H9 (cell line): ENCODE measurements at regions not wholly inside any gene's neighbourhood (a gene's known extent, or its start where the extent isn't known, plus 50 kb on each side); places are given as distances from the start of the nearest gene placed in this dataset.

ENCODE experiments used
- DNase-seq: peaks from one replicate; pipeline ENCODE4 v3.0.0-alpha.2; 2017
- H2AFZ ChIP-seq: one replicate; pipeline ENCODE4 v1.6.1; 2013; ENCODE audit warnings: mild to moderate bottlenecking, low read length, control low read depth, moderate library complexity
- H2AK5ac ChIP-seq: 2 replicates; pipeline ENCODE4 v1.6.1; 2013; ENCODE audit warnings: low read length, control low read depth, mixed read lengths; ENCODE audit not compliant: insufficient read length
- H2BK120ac ChIP-seq: one replicate; pipeline ENCODE4 v1.6.1; 2013; ENCODE audit warnings: low read depth, mild to moderate bottlenecking, low read length, control low read depth, inconsistent platforms; ENCODE audit not compliant: poor library complexity, severe bottlenecking
- H2BK12ac ChIP-seq: 2 replicates; pipeline ENCODE4 v1.6.1; 2013; ENCODE audit warnings: low read length, control low read depth, mixed read lengths, low read depth; ENCODE audit not compliant: insufficient read length
- H2BK15ac ChIP-seq: 2 replicates; pipeline ENCODE4 v1.6.1; 2013; ENCODE audit warnings: low read depth, low read length, control low read depth
- H2BK20ac ChIP-seq: one replicate; pipeline ENCODE4 v1.6.1; 2013; ENCODE audit warnings: low read depth, mild to moderate bottlenecking, low read length, control low read depth, inconsistent platforms; ENCODE audit not compliant: poor library complexity, severe bottlenecking
- H2BK5ac ChIP-seq: 2 replicates; pipeline ENCODE4 v1.6.1; 2013; ENCODE audit warnings: low read length, control low read depth, mixed read lengths; ENCODE audit not compliant: insufficient read length
- H3K14ac ChIP-seq: 2 replicates; pipeline ENCODE4 v1.6.1; 2013; ENCODE audit warnings: low read length, control low read depth; ENCODE audit not compliant: insufficient read depth
- H3K18ac ChIP-seq: 2 replicates; pipeline ENCODE4 v1.6.1; 2013; ENCODE audit warnings: low read depth, mild to moderate bottlenecking, mixed read lengths, low read length, control low read depth; ENCODE audit not compliant: insufficient read length
- H3K23ac ChIP-seq: 2 replicates; pipeline ENCODE4 v1.6.1; 2013; ENCODE audit warnings: low read length, control low read depth, mixed read lengths, low read depth; ENCODE audit not compliant: insufficient read length
- H3K23me2 ChIP-seq: 2 replicates; pipeline ENCODE4 v1.6.1; 2013; ENCODE audit warnings: low read depth, mild to moderate bottlenecking, mixed read lengths, low read length, control low read depth; ENCODE audit not compliant: insufficient read length, poor library complexity, severe bottlenecking
- H3K27ac ChIP-seq: 2 replicates; pipeline ENCODE4 v1.5.1; 2013; ENCODE audit warnings: low read length, control low read depth, mixed read lengths, low read depth; ENCODE audit not compliant: insufficient read length
- H3K27me3 ChIP-seq: 2 replicates; pipeline ENCODE4 v1.6.1; 2013; ENCODE audit warnings: low read length, control low read depth, inconsistent platforms; ENCODE audit not compliant: insufficient read depth
- H3K4ac ChIP-seq: 2 replicates; pipeline ENCODE4 v1.6.1; 2013; ENCODE audit warnings: low read depth, mild to moderate bottlenecking, control low read depth, inconsistent platforms, low read length, moderate library complexity
- H3K4me1 ChIP-seq: 2 replicates; pipeline ENCODE4 v1.6.1; 2013; ENCODE audit warnings: low read length, control low read depth, inconsistent platforms; ENCODE audit not compliant: insufficient read depth
- H3K4me2 ChIP-seq: 2 replicates; pipeline ENCODE4 v1.6.1; 2013; ENCODE audit warnings: low read length, control low read depth, mixed read lengths; ENCODE audit not compliant: insufficient read length, insufficient read depth
- H3K56ac ChIP-seq: 2 replicates; pipeline ENCODE4 v1.6.1; 2013; ENCODE audit warnings: low read depth, mild to moderate bottlenecking, mixed read lengths, low read length, control low read depth; ENCODE audit not compliant: insufficient read length
- H3K79me1 ChIP-seq: 2 replicates; pipeline ENCODE4 v1.6.1; 2013; ENCODE audit warnings: low read depth, mild to moderate bottlenecking, moderate library complexity, low read length, control low read depth, inconsistent platforms; ENCODE audit not compliant: insufficient read depth, poor library complexity, severe bottlenecking
- H3K79me2 ChIP-seq: 2 replicates; pipeline ENCODE4 v1.6.1; 2013; ENCODE audit warnings: low read length, control low read depth, inconsistent platforms; ENCODE audit not compliant: insufficient read depth
- H3K9ac ChIP-seq: 2 replicates; pipeline ENCODE4 v1.6.1; 2013; ENCODE audit warnings: low read length, control low read depth, mixed read lengths; ENCODE audit not compliant: insufficient read length; ENCODE audit errors: extremely low read depth
- H3K9me3 ChIP-seq: one replicate; pipeline ENCODE4 v1.6.1; 2013; ENCODE audit warnings: low read depth, low read length, inconsistent platforms; ENCODE audit not compliant: control insufficient read depth
- H3T11ph ChIP-seq: one replicate; pipeline ENCODE4 v1.6.1; 2013; ENCODE audit warnings: mild to moderate bottlenecking, low read length, control low read depth, inconsistent platforms
- H4K20me1 ChIP-seq: one replicate; pipeline ENCODE4 v1.6.1; 2013; ENCODE audit not compliant: control insufficient read depth, insufficient read length, insufficient read depth
- H4K5ac ChIP-seq: 2 replicates; pipeline ENCODE4 v1.6.1; 2013; ENCODE audit warnings: low read depth, mild to moderate bottlenecking, mixed read lengths, low read length, control low read depth; ENCODE audit not compliant: insufficient read length
- H4K8ac ChIP-seq: replicated peaks from 2 replicates; pipeline ENCODE4 v1.6.1; 2013; ENCODE audit warnings: low read length, control low read depth, mixed read lengths, low read depth; ENCODE audit not compliant: insufficient read length
- H4K91ac ChIP-seq: 2 replicates; pipeline ENCODE4 v1.6.1; 2013; ENCODE audit warnings: low read depth, mild to moderate bottlenecking, moderate library complexity, mixed read lengths, low read length, control low read depth; ENCODE audit not compliant: insufficient read length
- H3K27ac Mint-ChIP-seq, 3 experiments: 2 replicates in 2 of 3; 3 replicates in 1 of 3; pipeline ENCODE4 v1.8.0; 2020 to 2021; ENCODE audit warnings: mixed read lengths in 3 of 3, mild to moderate bottlenecking in 1 of 3, moderate library complexity in 1 of 3
- H3K27me3 Mint-ChIP-seq: 2 replicates; pipeline ENCODE4 v1.8.0; 2021; ENCODE audit warnings: low read depth, mild to moderate bottlenecking, moderate library complexity, mixed read lengths
- H3K36me3 Mint-ChIP-seq, 3 experiments: 2 replicates in 2 of 3; 3 replicates in 1 of 3; pipeline ENCODE4 v1.8.0; 2020 to 2021; ENCODE audit warnings: low read depth in 3 of 3, mixed read lengths in 3 of 3; ENCODE audit not compliant: insufficient read depth in 1 of 3
- H3K4me1 Mint-ChIP-seq, 2 experiments: 2 replicates each; pipeline ENCODE4 v1.8.0; 2020; ENCODE audit warnings: mixed read lengths in 2 of 2
- H3K4me3 Mint-ChIP-seq, 2 experiments: 2 replicates in 1 of 2; 3 replicates in 1 of 2; pipeline ENCODE4 v1.8.0; 2020 to 2021; ENCODE audit warnings: mild to moderate bottlenecking in 2 of 2, mixed read lengths in 2 of 2, moderate library complexity in 1 of 2
- H3K9me3 Mint-ChIP-seq, 2 experiments: 2 replicates in 1 of 2; 3 replicates in 1 of 2; pipeline ENCODE4 v1.8.0; 2020; ENCODE audit warnings: mild to moderate bottlenecking in 2 of 2, mixed read lengths in 2 of 2, moderate library complexity in 1 of 2
- CTCF ChIP-seq: fragments of 200-600 bp; sonication (generic); conservative IDR thresholded peaks from 3 replicates; pipeline ENCODE4 v1.8.0; 2021; ENCODE audit warnings: antibody characterized with exemption, mild to moderate bottlenecking
- WGBS: extraction: QIAGEN DNeasy Blood & Tissue Kit; methylation state at CpG from one replicate; pipeline ENCODE4 v1.1.7; 2013; ENCODE audit warnings: missing lambda C conversion rate, low lambda C conversion rate, mixed read lengths; ENCODE audit not compliant: insufficient read length; ENCODE audit errors: extremely low coverage; 5-methylcytosine and 5-hydroxymethylcytosine counted together

GRCh38 chr2:152861349-152861942 lies 143.0 kb downstream of the ARL6IP6 start:
- Histone ChIP-seq H4K91ac (no peak overlapping the region), H3K4me2 (no peak overlapping the region), H3K18ac (no peak overlapping the region), H3K9me3 (peaks cover 9% of the 10 kb centered on the region), H2BK12ac (no peak overlapping the region), H4K8ac (no peak overlapping the region), H4K5ac (no peak overlapping the region), H3K4ac (no peak overlapping the region), H2BK15ac (no peak overlapping the region), H4K20me1 (no peaks in the 10 kb centered on the region), H3K23me2 (no peaks in the 10 kb centered on the region), H3K79me1 (no peaks in the 10 kb centered on the region), H3K27ac (no peak overlapping the region), H3T11ph (no peak overlapping the region), H2AFZ (no peak overlapping the region), H3K14ac (no peak overlapping the region), H2BK5ac (no peak overlapping the region), H3K9ac (no peak overlapping the region), H3K56ac (no peak overlapping the region), H3K27me3 (no peaks in the 10 kb centered on the region), H2BK120ac (no peak overlapping the region), H2BK20ac (no peak overlapping the region), H3K79me2 (no peaks in the 10 kb centered on the region), H3K4me1 (peaks cover 2% of the 10 kb centered on the region; the same call in 1 of the 2 replicates), H3K23ac (no peak overlapping the region), H2AK5ac (no peak overlapping the region)
- no peak overlapping the region for H3K27ac Mint-ChIP-seq
- H3K27me3 Mint-ChIP-seq = peaks cover 2% of the 10 kb centered on the region; the same call in 1 of the 2 replicates
- no CpG with 5 or more reads among the region's 6 CpGs for WGBS
- peak; percentile 49 for DNase-seq
- peaks cover 19 to 34% (median 30%) of the 10 kb centered on the region in 3 experiments for H3K36me3 Mint-ChIP-seq
- H3K9me3 Mint-ChIP-seq = peaks cover 38 to 43% of the 10 kb centered on the region in 2 experiments
- H3K4me1 Mint-ChIP-seq = peaks cover 6 to 7% of the 10 kb centered on the region in 2 experiments; a peak in 3 of 4 replicates
- H3K4me3 Mint-ChIP-seq = no peak overlapping the region
- peak; percentile 80 for TF ChIP-seq CTCF
